ENCODE measurements at regions not wholly inside any gene's neighbourhood (a gene's known extent, or its start where the extent isn't known, plus 50 kb on each side); places are given as distances from the start of the nearest gene placed in this dataset.

DNA sequence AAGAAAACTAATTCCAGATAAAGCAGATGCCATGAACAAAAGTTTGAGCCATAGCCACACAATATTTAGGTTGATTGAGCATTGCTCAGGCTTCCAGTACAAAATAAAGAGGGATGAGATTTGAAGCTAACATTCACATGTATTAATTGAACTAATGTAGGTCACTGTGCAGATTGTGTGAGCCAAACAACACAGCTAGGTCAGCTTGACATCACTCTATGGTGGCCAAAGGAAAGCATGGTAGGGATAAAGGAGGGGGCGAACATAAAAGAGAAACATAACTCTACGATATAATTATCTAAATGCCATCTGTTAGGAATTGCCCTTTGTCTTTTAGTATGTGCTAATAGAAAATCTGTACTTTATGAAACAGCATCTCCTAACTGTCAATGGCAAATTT is 477.7 kb upstream of the SYT1 start (continued):
- TF ChIP-seq ZNF175 (tag by site-specific recombination; IDR thresholded peaks at IDR 0.05) (no peak), ZNF138 (tag by site-specific recombination; IDR thresholded peaks at IDR 0.05; ENCODE audit: borderline replicate concordance) (no peak), ZNF548 (tag by site-specific recombination; IDR thresholded peaks at IDR 0.05) (no peak)
- TF ChIP-seq, protein P1, sequence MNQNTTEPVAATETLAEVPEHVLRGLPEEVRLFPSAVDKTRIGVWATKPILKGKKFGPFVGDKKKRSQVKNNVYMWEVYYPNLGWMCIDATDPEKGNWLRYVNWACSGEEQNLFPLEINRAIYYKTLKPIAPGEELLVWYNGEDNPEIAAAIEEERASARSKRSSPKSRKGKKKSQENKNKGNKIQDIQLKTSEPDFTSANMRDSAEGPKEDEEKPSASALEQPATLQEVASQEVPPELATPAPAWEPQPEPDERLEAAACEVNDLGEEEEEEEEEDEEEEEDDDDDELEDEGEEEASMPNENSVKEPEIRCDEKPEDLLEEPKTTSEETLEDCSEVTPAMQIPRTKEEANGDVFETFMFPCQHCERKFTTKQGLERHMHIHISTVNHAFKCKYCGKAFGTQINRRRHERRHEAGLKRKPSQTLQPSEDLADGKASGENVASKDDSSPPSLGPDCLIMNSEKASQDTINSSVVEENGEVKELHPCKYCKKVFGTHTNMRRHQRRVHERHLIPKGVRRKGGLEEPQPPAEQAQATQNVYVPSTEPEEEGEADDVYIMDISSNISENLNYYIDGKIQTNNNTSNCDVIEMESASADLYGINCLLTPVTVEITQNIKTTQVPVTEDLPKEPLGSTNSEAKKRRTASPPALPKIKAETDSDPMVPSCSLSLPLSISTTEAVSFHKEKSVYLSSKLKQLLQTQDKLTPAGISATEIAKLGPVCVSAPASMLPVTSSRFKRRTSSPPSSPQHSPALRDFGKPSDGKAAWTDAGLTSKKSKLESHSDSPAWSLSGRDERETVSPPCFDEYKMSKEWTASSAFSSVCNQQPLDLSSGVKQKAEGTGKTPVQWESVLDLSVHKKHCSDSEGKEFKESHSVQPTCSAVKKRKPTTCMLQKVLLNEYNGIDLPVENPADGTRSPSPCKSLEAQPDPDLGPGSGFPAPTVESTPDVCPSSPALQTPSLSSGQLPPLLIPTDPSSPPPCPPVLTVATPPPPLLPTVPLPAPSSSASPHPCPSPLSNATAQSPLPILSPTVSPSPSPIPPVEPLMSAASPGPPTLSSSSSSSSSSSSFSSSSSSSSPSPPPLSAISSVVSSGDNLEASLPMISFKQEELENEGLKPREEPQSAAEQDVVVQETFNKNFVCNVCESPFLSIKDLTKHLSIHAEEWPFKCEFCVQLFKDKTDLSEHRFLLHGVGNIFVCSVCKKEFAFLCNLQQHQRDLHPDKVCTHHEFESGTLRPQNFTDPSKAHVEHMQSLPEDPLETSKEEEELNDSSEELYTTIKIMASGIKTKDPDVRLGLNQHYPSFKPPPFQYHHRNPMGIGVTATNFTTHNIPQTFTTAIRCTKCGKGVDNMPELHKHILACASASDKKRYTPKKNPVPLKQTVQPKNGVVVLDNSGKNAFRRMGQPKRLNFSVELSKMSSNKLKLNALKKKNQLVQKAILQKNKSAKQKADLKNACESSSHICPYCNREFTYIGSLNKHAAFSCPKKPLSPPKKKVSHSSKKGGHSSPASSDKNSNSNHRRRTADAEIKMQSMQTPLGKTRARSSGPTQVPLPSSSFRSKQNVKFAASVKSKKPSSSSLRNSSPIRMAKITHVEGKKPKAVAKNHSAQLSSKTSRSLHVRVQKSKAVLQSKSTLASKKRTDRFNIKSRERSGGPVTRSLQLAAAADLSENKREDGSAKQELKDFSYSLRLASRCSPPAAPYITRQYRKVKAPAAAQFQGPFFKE (tag by site-specific recombination; IDR thresholded peaks at IDR 0.05; ENCODE audit: borderline replicate concordance): no peak
- TF ChIP-seq, protein P2, sequence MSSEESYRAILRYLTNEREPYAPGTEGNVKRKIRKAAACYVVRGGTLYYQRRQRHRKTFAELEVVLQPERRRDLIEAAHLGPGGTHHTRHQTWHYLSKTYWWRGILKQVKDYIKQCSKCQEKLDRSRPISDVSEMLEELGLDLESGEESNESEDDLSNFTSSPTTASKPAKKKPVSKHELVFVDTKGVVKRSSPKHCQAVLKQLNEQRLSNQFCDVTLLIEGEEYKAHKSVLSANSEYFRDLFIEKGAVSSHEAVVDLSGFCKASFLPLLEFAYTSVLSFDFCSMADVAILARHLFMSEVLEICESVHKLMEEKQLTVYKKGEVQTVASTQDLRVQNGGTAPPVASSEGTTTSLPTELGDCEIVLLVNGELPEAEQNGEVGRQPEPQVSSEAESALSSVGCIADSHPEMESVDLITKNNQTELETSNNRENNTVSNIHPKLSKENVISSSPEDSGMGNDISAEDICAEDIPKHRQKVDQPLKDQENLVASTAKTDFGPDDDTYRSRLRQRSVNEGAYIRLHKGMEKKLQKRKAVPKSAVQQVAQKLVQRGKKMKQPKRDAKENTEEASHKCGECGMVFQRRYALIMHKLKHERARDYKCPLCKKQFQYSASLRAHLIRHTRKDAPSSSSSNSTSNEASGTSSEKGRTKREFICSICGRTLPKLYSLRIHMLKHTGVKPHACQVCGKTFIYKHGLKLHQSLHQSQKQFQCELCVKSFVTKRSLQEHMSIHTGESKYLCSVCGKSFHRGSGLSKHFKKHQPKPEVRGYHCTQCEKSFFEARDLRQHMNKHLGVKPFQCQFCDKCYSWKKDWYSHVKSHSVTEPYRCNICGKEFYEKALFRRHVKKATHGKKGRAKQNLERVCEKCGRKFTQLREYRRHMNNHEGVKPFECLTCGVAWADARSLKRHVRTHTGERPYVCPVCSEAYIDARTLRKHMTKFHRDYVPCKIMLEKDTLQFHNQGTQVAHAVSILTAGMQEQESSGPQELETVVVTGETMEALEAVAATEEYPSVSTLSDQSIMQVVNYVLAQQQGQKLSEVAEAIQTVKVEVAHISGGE (tag by site-specific recombination; conservative IDR thresholded peaks at IDR 0.05; ENCODE audit: low read depth): no peak
- TF ChIP-seq, protein P3, sequence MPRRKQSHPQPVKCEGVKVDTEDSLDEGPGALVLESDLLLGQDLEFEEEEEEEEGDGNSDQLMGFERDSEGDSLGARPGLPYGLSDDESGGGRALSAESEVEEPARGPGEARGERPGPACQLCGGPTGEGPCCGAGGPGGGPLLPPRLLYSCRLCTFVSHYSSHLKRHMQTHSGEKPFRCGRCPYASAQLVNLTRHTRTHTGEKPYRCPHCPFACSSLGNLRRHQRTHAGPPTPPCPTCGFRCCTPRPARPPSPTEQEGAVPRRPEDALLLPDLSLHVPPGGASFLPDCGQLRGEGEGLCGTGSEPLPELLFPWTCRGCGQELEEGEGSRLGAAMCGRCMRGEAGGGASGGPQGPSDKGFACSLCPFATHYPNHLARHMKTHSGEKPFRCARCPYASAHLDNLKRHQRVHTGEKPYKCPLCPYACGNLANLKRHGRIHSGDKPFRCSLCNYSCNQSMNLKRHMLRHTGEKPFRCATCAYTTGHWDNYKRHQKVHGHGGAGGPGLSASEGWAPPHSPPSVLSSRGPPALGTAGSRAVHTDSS (tag by site-specific recombination; IDR thresholded peaks at IDR 0.05): no peak

DNA sequence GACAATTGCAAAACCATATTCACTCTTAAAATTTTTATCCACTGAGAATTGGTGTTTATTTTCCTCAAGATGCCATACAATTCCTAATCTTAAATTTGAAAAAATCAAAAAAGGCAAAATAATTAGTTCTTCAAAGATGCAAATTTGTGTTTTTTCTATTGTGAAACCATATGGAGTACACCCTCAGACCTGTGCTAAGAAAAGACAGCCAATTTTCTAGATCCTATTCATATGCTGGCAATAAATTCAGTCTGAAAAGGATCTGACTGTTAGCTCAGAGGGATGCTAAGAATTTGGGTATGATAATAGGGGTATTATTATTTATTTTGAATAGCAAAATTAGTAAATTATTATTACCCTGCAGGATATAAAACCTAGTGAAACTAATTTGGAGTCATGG is 476.9 kb upstream of the SYT1 start:
- Histone ChIP-seq H3K36me3 (ENCODE audit: control insufficient read depth in 2 of 2, insufficient read depth in 1 of 2, low read length in 2 of 2) (no peaks in the 10 kb centered on the region), H3K4me3 (ENCODE audit: low read depth, low read length) (no peak overlapping the region), H3K4me1 (ENCODE audit: control insufficient read depth, insufficient read depth, low read length) (no peaks in the 10 kb centered on the region), H3K27ac (ENCODE audit: extremely low read depth, low read depth, low read length) (no peak overlapping the region), H3K9me3 (ENCODE audit: control insufficient read depth, insufficient read depth, low read depth, low read length) (no peaks in the 10 kb centered on the region)
- POLR2A ChIA-PET: no interaction called here
- TF ChIP-seq, protein P4, sequence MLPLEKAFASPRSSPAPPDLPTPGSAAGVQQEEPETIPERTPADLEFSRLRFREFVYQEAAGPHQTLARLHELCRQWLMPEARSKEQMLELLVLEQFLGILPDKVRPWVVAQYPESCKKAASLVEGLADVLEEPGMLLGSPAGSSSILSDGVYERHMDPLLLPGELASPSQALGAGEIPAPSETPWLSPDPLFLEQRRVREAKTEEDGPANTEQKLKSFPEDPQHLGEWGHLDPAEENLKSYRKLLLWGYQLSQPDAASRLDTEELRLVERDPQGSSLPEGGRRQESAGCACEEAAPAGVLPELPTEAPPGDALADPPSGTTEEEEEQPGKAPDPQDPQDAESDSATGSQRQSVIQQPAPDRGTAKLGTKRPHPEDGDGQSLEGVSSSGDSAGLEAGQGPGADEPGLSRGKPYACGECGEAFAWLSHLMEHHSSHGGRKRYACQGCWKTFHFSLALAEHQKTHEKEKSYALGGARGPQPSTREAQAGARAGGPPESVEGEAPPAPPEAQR (tag by site-specific recombination; IDR thresholded peaks at IDR 0.05): no peak
- TF ChIP-seq ZNF473 (tag by site-specific recombination; IDR thresholded peaks at IDR 0.05) (no peak), ZFHX2 (tag by site-specific recombination; conservative IDR thresholded peaks at IDR 0.05) (no peak)
- CTCF ChIA-PET: no interaction called here

DNA sequence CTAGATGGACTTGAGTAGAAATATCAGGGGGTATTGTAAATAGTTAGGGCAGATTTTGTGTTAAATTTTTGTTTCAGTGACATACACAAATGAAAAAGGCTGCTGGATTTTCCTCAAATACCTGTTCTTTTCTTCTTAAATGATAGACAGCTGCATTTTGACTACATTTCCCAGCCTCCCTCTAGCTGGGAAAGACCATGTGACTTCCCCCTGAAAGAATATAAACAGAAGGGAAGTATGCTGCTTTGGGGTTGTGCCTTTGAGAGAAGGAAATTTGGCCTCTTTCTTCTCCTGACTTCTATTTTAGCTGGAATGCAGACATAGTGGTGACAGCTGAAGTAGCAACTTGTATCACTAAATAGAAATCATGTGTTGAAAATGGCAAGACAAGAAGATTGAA is 476.1 kb upstream of the SYT1 start:
- Histone ChIP-seq H3K36me3 (ENCODE audit: control insufficient read depth in 2 of 2, insufficient read depth in 1 of 2, low read length in 2 of 2) (no peaks in the 10 kb centered on the region), H3K9me3 (ENCODE audit: control insufficient read depth, insufficient read depth, low read depth, low read length) (no peaks in the 10 kb centered on the region), H3K4me1 (ENCODE audit: control insufficient read depth, insufficient read depth, low read length) (no peaks in the 10 kb centered on the region), H3K27ac (ENCODE audit: extremely low read depth, low read depth, low read length) (no peak overlapping the region), H3K4me3 (ENCODE audit: low read depth, low read length) (no peak overlapping the region)
- ChIA-PET POLR2A (no interaction called here), CTCF (no interaction called here)
- TF ChIP-seq ZNF747 (tag by site-specific recombination; IDR thresholded peaks at IDR 0.05): no peak
- TF ChIP-seq, protein P5, sequence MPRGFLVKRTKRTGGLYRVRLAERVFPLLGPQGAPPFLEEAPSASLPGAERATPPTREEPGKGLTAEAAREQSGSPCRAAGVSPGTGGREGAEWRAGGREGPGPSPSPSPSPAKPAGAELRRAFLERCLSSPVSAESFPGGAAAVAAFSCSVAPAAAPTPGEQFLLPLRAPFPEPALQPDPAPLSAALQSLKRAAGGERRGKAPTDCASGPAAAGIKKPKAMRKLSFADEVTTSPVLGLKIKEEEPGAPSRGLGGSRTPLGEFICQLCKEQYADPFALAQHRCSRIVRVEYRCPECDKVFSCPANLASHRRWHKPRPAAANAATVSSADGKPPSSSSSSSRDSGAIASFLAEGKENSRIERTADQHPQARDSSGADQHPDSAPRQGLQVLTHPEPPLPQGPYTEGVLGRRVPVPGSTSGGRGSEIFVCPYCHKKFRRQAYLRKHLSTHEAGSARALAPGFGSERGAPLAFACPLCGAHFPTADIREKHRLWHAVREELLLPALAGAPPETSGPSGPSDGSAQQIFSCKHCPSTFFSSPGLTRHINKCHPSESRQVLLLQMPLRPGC (tag by site-specific recombination; IDR thresholded peaks at IDR 0.05): no peak
- no peak for TF ChIP-seq PRDM1 (tag by site-specific recombination; IDR thresholded peaks at IDR 0.05)
- no peak for TF ChIP-seq ZNF23 (tag by site-specific recombination; IDR thresholded peaks at IDR 0.05; ENCODE audit: borderline replicate concordance)
- TF ChIP-seq WT1 (tag by site-specific recombination; IDR thresholded peaks at IDR 0.05): no peak
- TF ChIP-seq ZSCAN16 (tag by site-specific recombination; IDR thresholded peaks at IDR 0.05): no peak

Data from HEK293 (cell line).